Activated CD8-positive, alpha-beta memory T cell treated with anti-CD3 and anti-CD28 coated beads for 24 hours (primary cell): ENCODE measurements at regions not wholly inside any gene's neighbourhood (a gene's known extent, or its start where the extent isn't known, plus 50 kb on each side); places are given as distances from the start of the nearest gene placed in this dataset.

Source experiments
- DNase-seq: peaks from one replicate; pipeline ENCODE4 v3.0.0-alpha.2; 2020

DNA sequence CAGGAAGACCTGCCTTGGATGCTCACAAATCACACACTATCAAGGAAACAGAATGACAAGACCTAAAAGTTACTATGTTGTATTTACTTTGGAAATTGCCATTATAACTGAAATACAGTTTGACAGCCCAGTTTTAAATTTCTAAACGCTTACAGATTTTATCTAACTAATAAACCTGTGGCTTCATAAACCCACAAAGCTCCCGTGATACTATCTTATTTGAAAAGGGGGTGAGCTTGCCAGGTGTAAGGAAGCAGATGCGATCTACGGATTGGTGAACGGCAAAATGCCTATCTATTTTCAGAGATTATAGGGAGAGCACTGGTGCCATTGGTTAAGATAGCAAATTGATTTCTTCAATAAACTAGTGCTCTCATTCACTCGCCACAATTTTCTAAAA lies 485.5 kb downstream of the BCAT1 start:
- DNase-seq, result no peak

DNA sequence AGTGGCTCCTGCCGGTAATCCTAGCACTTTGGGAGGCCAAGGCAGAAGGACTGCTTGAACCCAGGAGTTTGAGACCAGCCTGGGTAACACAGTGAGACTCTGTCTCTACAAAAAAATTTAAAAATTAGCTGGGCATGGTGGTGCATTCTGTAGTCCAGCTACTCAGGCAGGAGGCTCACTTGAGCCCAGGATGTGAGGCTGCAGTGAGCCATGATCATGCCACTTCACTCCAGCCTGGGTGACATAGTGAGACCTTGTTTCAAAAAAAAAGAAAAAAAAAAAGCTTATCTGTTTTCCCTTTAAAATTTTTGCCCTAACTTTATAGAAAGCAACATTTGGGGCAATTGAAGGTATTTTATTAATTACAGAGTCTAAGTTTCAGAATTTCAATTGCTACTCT lies 486.0 kb downstream of the BCAT1 start:
- no peak for DNase-seq

- no peak for DNase-seq
These were observed 488.4 kb downstream of the BCAT1 start for GRCh38 chr12:24460506-24460905.

GRCh38 chr12:24460099-24460498 lies 488.8 kb downstream of the BCAT1 start:
- DNase-seq, result no peak

DNA sequence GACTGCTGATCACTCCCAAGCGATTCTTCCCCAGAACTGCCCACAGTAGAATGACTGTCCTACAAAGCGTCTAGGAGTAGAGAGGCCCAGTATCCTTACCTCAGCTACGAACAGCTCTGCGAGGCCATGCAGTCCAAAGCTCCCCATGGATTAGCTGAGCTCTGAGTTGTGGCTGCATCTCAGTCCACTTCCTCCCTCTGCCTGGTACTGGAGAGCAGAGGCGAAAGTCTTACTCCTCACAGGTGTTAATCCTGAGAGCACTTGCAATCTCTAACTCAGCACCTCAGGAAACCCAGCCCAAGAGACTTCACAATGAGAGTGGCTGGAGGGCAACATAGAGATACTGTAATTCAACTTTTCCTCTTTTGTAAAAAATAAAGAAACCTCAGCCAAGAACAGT lies 493.1 kb downstream of the BCAT1 start:
- no peak for DNase-seq

DNA sequence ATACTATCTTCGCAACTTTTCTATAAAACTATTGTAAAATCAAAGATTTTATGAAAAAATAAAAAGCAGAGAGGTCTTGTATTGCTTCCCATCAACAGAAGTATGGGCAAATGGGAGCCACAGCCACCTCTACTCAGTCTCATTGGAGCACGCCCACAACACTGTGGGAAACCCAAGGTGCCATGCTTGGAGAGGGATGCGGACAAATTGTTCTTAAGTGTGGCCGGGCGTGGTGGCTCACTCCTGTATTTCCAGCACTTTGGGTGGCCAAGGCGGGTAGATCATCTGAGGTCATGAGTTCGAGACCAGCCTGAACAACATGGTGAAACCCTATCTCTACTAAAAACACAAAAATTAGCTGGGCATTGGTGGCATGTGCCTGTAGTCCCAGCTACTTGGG lies 498.2 kb upstream of the SOX5 start:
- DNase-seq, result no peak

DNA sequence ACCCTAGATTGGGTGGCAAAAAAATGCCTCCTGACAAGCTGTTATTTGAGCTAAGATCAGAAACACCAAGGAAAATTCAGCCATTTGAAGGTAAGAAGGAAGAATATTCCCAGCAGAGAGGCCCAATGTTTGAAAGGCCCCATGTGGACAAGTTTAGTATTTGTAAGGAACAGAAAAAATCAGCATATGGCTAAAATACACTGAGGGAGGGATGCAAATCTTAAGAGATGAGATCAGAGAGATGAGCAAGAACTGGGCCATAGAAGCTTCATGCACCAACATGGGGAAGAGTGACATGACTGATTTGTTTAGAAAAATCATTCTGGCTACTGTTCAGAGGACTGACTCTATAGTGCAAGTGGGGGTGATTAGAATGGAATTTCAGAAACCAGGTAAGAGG lies 496.8 kb upstream of the SOX5 start:
- no peak for DNase-seq

- no peak for DNase-seq
These were observed 495.2 kb upstream of the SOX5 start for GRCh38 chr12:24444634-24445033.

GRCh38 chr12:24441458-24441857 lies 492.0 kb upstream of the SOX5 start:
- no peak for DNase-seq

- no peak for DNase-seq
These were observed 487.2 kb upstream of the SOX5 start for GRCh38 chr12:24436667-24437066.

- DNase-seq, result no peak
These were observed 482.4 kb upstream of the SOX5 start for GRCh38 chr12:24431872-24432271.

GRCh38 chr12:24427776-24428175 lies 478.3 kb upstream of the SOX5 start:
- no peak for DNase-seq

- no peak for DNase-seq
These were observed 476.1 kb upstream of the SOX5 start for GRCh38 chr12:24425601-24425970.

DNA sequence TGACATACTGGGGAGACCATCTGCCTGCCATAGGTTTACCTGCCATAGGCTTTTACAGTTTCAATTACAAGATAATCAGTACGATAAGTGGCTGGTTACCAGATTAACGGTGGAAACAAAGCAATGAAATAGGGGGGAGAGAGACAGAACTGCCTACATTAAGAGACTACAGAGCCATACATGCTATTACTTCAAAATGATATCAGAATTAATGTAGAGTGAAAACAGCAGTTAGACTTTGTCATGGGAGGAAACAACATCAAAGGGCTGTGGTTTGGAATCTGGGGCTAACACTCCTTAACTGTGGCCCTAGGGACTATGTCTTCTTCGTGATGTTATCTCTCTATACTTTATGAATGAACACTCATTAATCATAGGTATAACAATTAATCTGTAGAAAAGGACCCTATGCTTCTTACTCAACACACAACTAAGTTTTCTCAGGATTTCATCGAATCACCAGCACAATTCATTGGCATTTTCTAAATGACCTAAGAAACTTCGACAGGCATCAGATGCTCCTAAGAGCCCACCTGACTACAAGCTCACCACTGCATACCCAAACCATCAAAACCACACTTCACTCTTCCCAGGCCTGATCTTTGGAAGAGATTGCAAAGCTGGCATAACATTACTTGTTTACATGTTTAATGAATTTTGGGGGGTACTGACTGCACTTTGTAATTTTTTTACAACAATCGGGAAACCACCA lies 475.6 kb upstream of the SOX5 start:
- DNase-seq, result no peak

DNA sequence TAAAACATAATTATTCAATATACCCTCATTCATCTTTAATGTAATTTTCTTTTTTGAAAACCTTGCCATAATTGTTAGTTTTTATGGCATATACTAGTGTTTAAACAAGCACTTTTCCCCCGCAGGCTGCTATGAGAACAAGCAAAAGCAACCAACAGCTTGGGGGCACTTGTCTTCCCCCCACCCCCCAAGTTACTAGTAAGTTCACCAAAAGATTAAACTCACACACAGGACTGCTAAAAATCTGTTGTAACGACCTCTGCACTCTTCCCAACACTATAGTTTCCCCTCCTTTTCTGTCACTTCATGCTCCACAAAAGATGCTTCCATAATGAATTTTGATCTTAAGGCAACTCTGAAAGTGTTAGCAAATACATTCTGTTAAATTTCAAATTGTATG lies 474.9 kb upstream of the SOX5 start:
- no peak for DNase-seq

- DNase-seq, result no peak
These were observed 474.1 kb upstream of the SOX5 start for GRCh38 chr12:24423611-24424010.

- DNase-seq, result no peak
These were observed 472.3 kb upstream of the SOX5 start for GRCh38 chr12:24421759-24422158.

GRCh38 chr12:24418157-24418556 lies 468.7 kb upstream of the SOX5 start:
- DNase-seq, result no peak

DNA sequence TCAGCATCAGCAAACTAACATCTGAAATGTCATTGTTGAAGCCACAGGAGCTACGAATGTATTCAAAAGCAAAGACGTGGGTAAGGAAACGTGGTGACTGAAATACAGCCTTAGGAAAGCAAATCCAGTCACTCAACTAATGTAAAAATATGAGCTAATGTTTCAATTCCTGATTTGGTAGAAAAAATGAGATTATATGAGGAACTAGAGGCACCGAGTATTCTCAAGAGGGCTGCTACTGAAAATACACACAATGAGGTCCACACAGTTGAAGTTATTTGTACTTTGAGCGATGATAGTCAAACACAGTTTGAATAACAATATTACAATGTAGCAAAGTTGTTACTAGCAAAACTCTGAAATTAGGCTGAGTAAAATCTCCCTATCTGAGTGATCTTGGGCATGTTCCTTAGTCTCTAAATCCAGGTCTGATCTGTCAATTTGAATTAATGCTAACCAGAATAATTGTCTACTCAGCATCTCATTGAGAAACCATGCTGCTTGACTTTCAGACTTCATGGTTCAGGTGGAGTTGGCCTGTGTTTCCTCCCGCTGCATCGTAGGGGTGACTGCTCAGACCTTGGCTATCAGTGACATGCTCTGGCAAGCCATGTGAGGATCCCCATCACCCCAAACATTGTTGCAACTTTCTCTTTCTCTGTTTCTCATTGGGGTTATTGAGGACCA lies 467.1 kb upstream of the SOX5 start:
- DNase-seq, result no peak

GRCh38 chr12:24415934-24416333 lies 466.5 kb upstream of the SOX5 start:
- no peak for DNase-seq

DNA sequence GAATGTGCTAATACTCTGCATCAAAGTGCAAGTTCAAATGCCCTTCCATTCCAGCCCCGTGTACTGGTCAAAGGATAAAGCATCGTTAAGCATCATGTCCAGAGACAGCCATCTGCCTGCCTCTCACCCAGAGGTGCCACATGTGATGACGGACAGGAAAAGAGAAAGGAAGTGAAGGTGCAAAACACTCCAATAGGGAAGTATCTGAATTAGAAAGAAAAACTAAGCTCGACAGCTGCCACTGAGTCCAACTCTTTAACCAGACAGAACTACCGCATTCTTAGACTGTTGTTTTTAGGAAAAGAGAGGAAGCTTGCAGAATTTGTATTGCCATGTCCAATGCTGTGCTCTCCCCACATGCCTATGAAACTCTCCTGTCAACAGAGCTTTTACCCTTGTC lies 465.0 kb upstream of the SOX5 start:
- no peak for DNase-seq

DNA sequence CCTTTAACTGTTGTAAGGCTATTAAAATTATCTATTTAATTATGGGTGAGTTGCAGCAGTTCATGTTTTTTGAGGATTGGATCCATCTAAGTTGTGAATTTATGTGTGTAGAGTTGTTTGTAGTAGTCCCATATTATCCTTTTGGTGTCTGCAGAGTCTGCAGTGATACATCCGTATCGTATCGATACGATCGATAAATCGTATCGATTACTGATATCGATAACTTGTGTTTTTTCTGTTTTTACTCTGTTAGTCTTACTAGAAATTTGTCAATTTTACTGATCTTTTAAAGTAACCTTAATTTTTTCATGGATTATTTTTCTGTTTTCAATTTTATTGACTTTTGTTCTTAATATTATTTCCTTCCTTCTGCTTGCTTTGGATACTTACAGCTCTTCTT lies 462.5 kb upstream of the SOX5 start:
- no peak for DNase-seq

- no peak for DNase-seq
These were observed 460.4 kb upstream of the SOX5 start for GRCh38 chr12:24409868-24410267.

GRCh38 chr12:24408305-24408704 lies 458.8 kb upstream of the SOX5 start:
- no peak for DNase-seq

DNA sequence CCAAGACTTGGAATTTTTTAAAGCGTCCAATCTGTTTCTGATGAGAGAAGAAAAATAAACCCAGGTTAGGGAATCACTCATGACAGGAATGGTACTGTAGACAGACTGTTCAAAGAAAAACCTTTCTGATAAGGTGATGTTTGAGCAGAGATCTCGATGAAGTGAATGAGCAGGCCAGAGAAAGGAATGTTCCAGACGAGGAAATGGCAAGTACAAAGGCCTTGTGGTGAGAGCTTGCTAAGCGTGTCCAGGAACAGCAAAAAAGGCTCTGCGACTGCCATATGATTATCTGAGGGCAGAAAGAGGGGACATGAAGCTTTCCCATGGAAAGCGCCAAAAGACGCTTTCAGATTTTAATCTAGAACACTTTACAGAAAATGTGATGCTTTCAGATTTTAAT lies 458.4 kb upstream of the SOX5 start:
- DNase-seq, result no peak
